ENCODE measurements at regions not wholly inside any gene's neighbourhood (a gene's known extent, or its start where the extent isn't known, plus 50 kb on each side); places are given as distances from the start of the nearest gene placed in this dataset.
"Not testable (repeated sequence)": the region's sequence is repeated elsewhere in the genome, so short reads cannot be mapped to it uniquely, and the experiment has no call there.

GRCh38 chr2:182605166-182605565 is 110.9 kb upstream of the DNAJC10 start:
- TF ChIP-seq CTCF (IDR thresholded peaks at IDR 0.05; ENCODE audit: insufficient read depth, low read length, poor library complexity, severe bottlenecking) = no peak

GRCh38 chr2:182606728-182607681 is 109.1 kb upstream of the DNAJC10 start:
- DNase-seq (ENCODE audit: extremely low read depth, insufficient read length) = no peak
- Histone ChIP-seq H3K4me3 (replicated peaks; ENCODE audit: low read depth, low read length) (no peak overlapping the region), H3K36me3 (ENCODE audit: control insufficient read depth, insufficient read depth, low read length) (no peaks in the 10 kb centered on the region), H3K27me3 (replicated peaks; ENCODE audit: control insufficient read depth, insufficient read depth, low read length) (no peaks in the 10 kb centered on the region)
- no peak for TF ChIP-seq CTCF (IDR thresholded peaks at IDR 0.05; ENCODE audit: insufficient read depth, low read length, poor library complexity, severe bottlenecking)

More at GRCh38 chr2:182605166-182605565, 110.9 kb upstream of the DNAJC10 start:
- Histone ChIP-seq H3K4me3 (replicated peaks; ENCODE audit: low read depth, low read length) (no peak overlapping the region), H3K36me3 (ENCODE audit: control insufficient read depth, insufficient read depth, low read length) (no peaks in the 10 kb centered on the region), H3K27me3 (replicated peaks; ENCODE audit: control insufficient read depth, insufficient read depth, low read length) (no peaks in the 10 kb centered on the region)
- DNase-seq (ENCODE audit: extremely low read depth, insufficient read length) = no peak

GRCh38 chr2:182608181-182608845 is 107.7 kb upstream of the DNAJC10 start:
- DNase-seq (ENCODE audit: extremely low read depth, insufficient read length) = no peak
- no peaks in the 10 kb centered on the region for H3K27me3 ChIP-seq (replicated peaks; ENCODE audit: control insufficient read depth, insufficient read depth, low read length)
- no peak overlapping the region for H3K4me3 ChIP-seq (replicated peaks; ENCODE audit: low read depth, low read length)
- H3K36me3 ChIP-seq (ENCODE audit: control insufficient read depth, insufficient read depth, low read length) = no peaks in the 10 kb centered on the region
- TF ChIP-seq CTCF (IDR thresholded peaks at IDR 0.05; ENCODE audit: insufficient read depth, low read length, poor library complexity, severe bottlenecking) = no peak

GRCh38 chr2:182609005-182609404 is 107.1 kb upstream of the DNAJC10 start:
- not testable (repeated sequence) for H3K27me3 ChIP-seq (replicated peaks; ENCODE audit: control insufficient read depth, insufficient read depth, low read length); DNase-seq (ENCODE audit: extremely low read depth, insufficient read length); H3K4me3 ChIP-seq (replicated peaks; ENCODE audit: low read depth, low read length); H3K36me3 ChIP-seq (ENCODE audit: control insufficient read depth, insufficient read depth, low read length)

- H3K27me3 ChIP-seq (replicated peaks; ENCODE audit: control insufficient read depth, insufficient read depth, low read length) = no peaks in the 10 kb centered on the region
- no peak for TF ChIP-seq CTCF (IDR thresholded peaks at IDR 0.05; ENCODE audit: insufficient read depth, low read length, poor library complexity, severe bottlenecking)
- no peak overlapping the region for H3K4me3 ChIP-seq (replicated peaks; ENCODE audit: low read depth, low read length)
- H3K36me3 ChIP-seq (ENCODE audit: control insufficient read depth, insufficient read depth, low read length) = no peaks in the 10 kb centered on the region
- DNase-seq (ENCODE audit: extremely low read depth, insufficient read length) = no peak
These were observed 105.8 kb upstream of the DNAJC10 start for GRCh38 chr2:182610231-182610630.

GRCh38 chr2:182611009-182611408 is 105.0 kb upstream of the DNAJC10 start:
- Histone ChIP-seq H3K4me3 (replicated peaks; ENCODE audit: low read depth, low read length) (no peak overlapping the region), H3K36me3 (ENCODE audit: control insufficient read depth, insufficient read depth, low read length) (no peaks in the 10 kb centered on the region), H3K27me3 (replicated peaks; ENCODE audit: control insufficient read depth, insufficient read depth, low read length) (no peaks in the 10 kb centered on the region)
- no peak for DNase-seq (ENCODE audit: extremely low read depth, insufficient read length)
- TF ChIP-seq CTCF (IDR thresholded peaks at IDR 0.05; ENCODE audit: insufficient read depth, low read length, poor library complexity, severe bottlenecking) = no peak
